T follicular helper cell (primary cell): ENCODE measurements at regions not wholly inside any gene's neighbourhood (a gene's known extent, or its start where the extent isn't known, plus 50 kb on each side); places are given as distances from the start of the nearest gene placed in this dataset.

Experiments used
- DNase-seq: peaks from one replicate; pipeline ENCODE4 v3.0.0-alpha.2; 2020; ENCODE audit warnings: low read depth

GRCh38 chr11:116294630-116295029 is 478.2 kb downstream of the BUD13 start:
- no peak for DNase-seq

- no peak for DNase-seq
Observed at GRCh38 chr11:116287866-116288265, 484.9 kb downstream of the BUD13 start.

DNA sequence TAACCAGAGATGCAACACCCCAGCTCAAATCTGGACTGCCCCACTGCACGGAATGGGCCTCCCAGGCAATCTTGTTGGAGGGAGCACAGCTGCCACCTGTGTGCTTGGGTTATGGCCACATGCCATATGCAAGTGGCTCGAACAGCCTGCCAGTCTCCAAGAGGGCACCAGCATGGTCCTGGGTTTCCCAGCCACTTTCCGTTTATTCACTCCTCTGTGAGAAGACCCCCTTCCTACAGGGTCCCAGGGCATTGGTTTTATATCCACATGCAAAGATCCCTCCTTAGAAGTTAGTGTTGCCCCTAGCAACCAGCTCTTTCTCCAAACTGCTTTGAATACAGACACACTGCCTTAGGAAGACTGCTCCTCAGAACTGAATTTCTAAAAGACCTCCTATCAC is 487.8 kb downstream of the BUD13 start:
- no peak for DNase-seq

GRCh38 chr11:116283300-116283699 is 489.5 kb downstream of the BUD13 start:
- DNase-seq = no peak

- no peak for DNase-seq
Observed at GRCh38 chr11:116282481-116282880, 490.3 kb downstream of the BUD13 start.

DNA sequence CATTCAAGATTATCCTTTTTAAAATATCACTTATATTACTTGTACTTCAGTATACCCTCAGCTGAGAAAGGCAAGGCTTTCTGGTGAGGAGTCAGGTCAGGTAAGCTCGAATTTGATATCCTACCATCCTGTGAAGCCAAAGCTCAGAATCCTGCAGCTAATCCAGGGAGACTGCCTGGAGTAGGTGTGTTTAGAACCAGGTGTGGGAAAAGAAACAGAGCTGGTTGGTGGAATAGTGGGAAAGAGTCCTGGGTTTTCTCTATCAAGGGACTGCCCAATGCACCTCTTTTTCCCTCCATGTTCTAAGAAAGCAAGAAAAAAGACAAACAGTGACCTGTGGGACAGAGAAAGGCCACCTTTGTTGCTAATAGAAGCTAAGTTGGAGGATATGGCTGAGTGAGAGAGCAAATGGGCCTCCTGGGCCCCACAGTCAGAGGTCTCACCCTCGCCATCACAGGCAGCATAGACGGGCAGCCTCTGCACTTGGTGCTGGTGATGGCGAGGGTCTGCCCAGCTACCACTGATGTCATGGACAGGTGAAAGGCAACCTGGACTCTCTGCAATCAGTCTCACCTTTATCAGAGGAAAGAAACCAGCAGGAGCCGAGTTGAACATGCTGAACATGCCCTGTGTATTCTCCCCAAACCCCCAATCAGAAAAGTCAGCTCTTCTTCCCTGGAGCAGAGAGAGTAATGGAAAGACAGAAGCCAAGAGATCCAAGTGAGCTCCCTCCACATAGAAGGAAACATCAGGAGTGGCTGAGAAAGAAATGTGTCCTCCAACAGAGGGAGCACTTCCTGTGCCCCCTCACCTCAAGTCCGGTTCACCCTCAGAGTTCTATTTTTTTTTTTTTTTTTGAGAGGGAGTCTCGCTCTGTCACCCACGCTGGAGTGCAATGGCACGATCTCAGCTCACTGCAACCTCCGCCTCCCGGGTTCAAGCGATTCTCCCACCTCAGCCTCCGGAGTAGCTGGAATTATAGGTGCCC is 491.3 kb downstream of the BUD13 start:
- DNase-seq = no peak

DNA sequence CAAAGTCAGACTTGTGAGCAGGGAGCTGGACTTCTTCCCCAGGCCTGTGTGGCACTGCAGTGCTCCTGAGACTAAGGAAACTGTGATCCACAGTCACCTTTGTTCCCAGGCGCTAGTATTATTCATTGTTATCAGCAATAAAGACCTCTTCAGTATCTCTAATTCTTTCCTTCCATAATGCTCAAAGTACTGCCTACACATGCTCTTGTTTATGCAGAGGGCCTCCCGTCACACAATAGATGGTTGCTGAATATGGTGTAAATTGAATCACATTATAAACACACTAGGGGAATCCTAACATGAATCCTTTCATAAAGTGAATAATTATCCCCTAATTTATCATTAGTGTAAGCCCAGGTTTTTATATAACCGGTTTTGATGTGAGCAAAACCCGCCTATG is 493.3 kb downstream of the BUD13 start:
- DNase-seq = no peak

DNA sequence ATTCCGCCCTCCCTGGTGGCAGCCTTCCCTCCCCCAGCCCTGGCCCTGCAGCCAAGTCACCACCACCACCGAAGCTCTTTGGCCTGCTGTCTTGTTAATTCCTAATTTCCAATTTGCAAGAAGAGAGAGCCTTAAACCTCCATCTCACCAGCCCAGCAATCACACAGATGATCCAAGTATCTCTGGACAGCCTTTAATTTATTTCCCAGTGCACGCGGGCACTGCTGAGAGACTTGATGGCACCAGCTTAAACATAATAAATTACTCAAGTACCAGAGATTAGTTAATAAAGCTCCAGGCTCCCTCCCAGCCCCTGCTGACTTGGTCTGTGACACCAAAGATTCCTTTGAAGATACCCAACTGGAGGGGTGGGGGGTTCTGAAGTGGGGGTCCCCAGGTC is 494.7 kb downstream of the BUD13 start:
- no peak for DNase-seq

- peak; percentile 52 for DNase-seq
Observed at GRCh38 chr11:116276051-116277044, 496.4 kb downstream of the BUD13 start.

- DNase-seq = no peak
Observed at GRCh38 chr11:116275635-116276034, 497.2 kb downstream of the BUD13 start.

GRCh38 chr11:116274521-116274920 is 498.3 kb downstream of the BUD13 start:
- DNase-seq = no peak

DNA sequence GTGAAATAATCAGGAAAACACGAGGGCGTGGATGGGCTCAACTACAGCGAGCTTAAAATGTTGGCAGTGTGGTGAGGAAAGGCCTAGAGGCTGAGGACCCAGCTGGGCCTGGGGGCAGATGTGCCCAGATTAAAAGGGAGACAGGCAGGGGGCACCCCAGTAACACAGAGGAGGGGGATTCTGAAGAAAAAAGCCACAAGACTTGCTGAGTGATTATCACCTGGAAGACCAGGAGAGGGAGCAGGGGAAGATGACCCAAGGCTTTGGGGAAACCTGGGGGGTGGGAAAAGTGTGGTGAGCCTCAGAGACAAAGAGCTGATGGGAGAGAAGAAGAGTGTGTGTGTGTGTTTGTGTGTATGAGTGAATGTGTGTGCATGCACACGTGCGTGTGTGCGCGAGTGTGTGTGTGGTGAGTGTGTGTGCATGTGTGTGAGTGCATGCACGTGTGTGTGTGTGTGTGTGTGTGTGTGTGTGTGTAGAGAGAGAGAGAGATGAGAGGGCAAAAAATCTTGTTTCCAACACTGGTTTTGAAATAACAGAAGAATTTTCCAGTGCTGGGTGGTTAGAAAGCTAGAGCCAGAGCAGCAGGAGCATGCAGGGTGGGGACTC is 500.5 kb downstream of the BUD13 start:
- no peak for DNase-seq

GRCh38 chr11:116271479-116271878 is 501.3 kb downstream of the BUD13 start:
- no peak for DNase-seq

- DNase-seq = no peak
Observed at GRCh38 chr11:116267146-116267545, 505.6 kb downstream of the BUD13 start.

DNA sequence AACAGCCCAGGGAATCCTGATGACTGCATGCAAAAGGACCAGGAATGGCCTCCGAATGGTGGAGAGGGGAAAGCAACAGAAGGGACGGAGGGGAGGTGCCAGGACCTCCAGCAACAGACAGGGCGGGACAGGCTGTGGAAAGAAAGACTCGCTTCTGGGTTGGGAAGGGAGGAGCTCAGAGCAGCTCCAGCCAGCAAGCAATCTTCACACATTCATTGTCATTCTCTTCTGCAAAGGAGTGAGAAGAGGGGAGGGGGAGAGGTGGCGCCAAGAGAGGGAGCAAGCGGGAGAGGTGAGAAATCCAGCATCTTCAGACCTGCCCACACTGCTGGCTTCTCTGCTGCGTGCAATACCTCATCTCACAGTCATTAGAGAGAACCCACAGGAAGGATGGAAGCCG is 509.0 kb downstream of the BUD13 start:
- no peak for DNase-seq

GRCh38 chr11:116263019-116263418 is 509.8 kb downstream of the BUD13 start:
- no peak for DNase-seq

- no peak for DNase-seq
Observed at GRCh38 chr11:116262370-116262769, 510.4 kb downstream of the BUD13 start.

DNA sequence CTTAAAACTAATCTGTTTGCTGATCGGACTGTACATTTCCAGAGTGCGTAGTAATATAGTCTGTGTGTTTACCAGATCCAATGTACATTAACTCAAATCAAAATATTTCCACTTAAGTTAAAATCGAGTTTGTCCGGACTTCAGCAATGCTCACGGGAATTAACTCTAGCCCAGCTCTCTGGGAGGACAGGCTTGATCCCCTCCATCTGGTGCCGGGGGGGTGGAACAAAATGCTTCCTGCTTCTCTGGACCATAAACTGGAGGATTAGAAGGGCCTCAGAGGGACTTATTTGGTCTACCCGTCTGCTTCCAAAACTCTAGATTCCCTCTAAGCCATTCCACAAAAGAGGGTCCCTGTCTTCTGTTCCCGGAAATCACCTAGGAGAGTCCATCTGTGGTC is 511.2 kb downstream of the BUD13 start:
- DNase-seq = no peak

DNA sequence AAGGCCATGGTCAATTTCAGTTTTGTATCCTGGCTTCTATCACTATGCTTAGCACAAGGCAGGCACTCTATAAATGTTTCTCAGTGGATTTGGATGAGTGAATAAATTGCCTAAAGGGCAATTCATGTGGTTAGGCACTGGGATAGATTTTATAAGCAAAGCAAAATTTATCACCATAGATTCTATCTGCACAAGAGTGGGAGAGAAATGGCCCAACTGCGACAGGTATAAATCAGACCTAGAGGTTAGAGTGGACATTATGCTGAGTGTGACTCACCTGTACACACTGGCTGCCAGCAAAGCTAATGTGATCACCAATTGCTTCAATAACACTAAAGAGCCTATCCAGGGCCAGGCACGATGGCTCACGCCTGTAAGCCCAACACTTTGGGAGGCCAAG is 514.0 kb downstream of the BUD13 start:
- DNase-seq = no peak

DNA sequence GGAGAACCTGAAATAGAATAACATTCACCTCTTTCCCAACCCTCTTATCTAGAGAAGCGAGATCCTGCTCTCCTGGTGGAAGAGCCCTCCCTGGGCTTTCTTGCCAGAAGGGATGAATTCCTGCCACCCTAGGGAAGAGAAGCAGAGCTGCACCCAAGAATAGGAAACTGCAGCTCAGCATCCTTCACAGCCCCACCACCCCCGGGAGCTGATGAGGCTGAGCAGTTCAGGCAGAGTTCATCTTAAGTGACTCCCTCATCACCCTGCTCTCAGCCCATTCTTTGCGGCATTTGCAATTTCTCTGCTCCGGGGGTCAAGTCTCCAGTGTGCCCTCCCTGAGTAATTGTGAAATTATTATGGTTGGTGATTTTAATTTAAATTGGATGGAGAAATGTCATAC is 514.9 kb downstream of the BUD13 start:
- DNase-seq = no peak

GRCh38 chr11:116257092-116257491 is 515.7 kb downstream of the BUD13 start:
- DNase-seq = no peak

- DNase-seq = no peak
Observed at GRCh38 chr11:116256215-116256614, 516.6 kb downstream of the BUD13 start.
